ENCODE measurements at regions not wholly inside any gene's neighbourhood (a gene's known extent, or its start where the extent isn't known, plus 50 kb on each side); places are given as distances from the start of the nearest gene placed in this dataset.

DNA sequence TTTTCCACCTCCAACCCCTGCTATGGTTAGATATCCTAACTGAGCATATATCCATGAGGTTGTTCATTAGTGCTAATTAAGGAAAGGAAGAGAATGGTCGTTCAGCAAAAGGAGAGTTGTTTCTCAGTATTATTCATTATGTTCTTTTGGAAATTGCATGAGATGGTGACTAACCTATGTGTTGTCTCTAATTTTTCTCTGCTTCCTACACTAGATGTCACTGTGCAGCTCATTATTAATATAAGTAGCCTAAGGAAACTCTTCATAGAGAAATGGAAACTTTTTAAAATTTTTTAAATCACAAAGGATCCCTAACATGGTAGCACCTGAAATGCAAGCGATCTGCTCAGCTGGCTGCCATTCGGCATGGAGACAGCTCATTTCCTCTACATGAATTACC lies 67.7 kb upstream of the FAM9A start:
- DNase-seq = no peak

DNA sequence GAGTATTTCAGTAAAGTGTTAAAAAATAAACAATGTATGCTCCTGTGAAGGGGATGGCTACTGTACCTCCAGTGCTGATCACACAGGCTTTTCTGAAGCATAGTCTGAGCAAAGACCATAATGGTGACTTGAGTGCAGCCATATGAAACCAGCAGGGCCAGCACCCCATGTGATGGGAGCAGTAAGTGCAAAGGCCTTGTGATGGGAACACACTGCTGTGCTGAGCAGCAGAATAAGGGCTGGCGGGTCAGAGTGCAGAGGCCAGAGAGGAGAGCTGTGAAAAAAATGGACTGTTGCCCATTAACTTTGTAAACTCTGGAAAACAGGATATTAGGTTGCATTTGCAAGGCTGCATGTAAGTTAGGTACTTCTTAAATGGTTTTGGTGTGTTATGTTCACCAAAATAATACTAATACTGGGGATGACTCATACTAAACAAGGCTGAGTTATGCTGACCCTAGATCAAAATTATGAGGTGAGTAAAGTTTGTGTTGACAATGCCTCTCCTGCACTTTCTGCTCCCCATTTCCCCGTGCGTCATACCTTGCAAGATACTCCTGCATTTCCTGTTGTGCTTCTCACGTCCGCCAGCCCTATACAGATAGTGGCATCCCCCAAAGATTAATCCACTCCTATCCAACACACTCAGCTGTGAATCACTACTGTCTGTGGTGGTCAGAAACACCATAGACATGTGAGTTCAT lies 67.0 kb upstream of the FAM9A start:
- no peak for DNase-seq

DNA sequence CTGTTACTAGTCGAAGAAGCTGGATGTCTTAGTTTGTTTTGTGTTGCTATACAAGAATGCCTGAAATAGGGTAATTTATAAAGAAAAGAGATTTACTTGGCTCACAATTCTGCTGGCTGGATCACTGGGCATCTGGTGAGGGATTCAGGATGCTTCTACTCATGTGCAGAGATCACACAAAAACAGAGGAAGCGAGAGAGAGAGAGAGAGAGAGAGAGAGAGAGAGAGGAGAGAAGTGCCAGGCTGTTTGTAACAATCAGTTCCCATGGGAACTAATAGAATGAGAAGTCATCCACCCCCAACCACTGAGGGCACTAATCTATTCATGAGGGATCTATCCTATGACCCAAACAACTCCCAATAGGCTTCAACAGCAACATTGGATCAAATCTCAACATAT lies 66.2 kb upstream of the FAM9A start:
- no peak for DNase-seq

DNA sequence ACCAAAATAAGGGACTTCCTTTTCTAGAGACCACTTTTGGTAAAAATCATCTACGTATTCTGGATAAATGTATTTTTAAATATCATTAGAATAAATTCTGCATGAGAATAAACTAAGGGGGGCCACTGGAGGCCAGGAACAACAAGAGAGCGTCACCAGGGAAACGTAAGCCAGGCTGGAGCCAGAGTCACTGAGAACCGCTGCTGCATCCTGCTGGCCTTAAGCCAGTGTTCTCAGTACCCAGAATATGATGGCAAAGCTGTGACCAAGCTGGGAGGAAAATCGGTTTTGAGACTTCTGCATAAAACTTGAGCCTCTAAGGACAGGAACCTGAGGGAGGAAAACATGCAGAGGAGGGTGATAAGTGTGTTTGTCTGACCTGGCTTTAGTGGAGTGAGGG lies 63.0 kb upstream of the FAM9A start:
- DNase-seq = no peak

DNA sequence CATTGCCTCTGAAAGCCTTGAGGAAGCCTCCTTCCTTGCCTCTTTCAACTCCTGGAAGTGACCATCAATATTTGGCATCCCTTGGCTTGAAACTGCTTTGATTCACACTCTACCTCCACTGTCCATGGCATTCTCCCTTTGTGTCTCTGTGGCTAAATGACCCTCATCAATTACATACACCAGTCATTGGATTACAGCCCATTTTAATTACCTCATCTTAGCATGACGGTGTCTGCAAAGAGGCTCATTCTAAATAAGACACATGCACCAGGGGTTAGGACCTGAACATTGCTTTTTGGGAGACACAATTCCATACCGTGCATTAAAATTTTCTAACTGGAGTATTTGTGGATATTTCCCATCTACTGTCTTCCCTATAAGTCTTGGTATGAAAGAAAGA lies 60.7 kb upstream of the FAM9A start:
- no peak for DNase-seq

DNA sequence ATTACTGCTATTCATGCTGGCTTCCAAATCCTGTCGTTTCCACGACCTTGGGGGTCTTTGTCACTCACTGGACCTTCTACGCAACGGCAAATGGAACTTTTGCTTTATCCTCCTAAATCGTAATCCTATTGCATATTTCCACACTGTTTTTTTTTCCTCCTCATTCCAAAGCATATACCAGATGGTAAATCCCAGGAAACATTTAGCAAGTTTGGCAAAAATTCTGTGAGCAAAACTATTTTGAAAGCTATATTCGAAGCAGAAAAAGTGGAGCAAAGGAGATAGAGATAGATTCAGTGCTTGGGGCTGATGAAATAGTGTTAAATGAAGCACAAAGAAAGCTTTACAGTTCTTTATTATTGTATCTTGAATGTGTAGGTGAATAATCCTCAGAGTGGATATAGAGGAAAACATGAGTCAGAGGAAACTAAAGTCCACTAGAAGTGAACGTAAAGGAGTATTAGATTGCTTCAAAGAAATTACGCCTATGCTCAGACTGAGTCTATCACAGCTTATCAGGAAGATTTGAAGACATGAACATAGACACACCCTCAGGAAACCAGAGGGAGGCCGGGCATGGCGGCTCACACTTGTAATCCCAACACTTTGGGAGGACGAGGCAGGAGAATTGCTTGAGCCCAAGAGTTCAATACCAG lies 50.2 kb upstream of the FAM9A start:
- DNase-seq = no peak
